Esophagus muscularis mucosa (tissue), 4 donors: ENCODE measurements at regions not wholly inside any gene's neighbourhood (a gene's known extent, or its start where the extent isn't known, plus 50 kb on each side); places are given as distances from the start of the nearest gene placed in this dataset.

Experiments
- EP300 ChIP-seq: sonication (generic); formaldehyde crosslinking; IDR thresholded peaks from one replicate; pipeline ENCODE4 v1.6.1; 2017; ENCODE audit warnings: antibody characterized with exemption
- POLR2A ChIP-seq: fragments of 450-650 bp; IDR thresholded peaks from one replicate; pipeline ENCODE4 v1.6.1; 2017; ENCODE audit warnings: antibody characterized with exemption, moderate library complexity, mild to moderate bottlenecking, low read depth
- POLR2AphosphoS5 ChIP-seq, 2 donors: sonication (generic); formaldehyde crosslinking; IDR thresholded peaks; one replicate each; pipeline ENCODE4 v1.6.1; 2017; ENCODE audit warnings: antibody characterized with exemption in 2 of 2
- TF ChIP-seq, protein P1 (sequence below), 3 experiments: fragments of 200-600 bp in 2 of 3; fragments of 450-650 bp in 1 of 3; sonication (generic) in 2 of 3; IDR thresholded peaks; one replicate each; pipeline ENCODE4 v1.5.1; 2017 to 2019; ENCODE audit warnings: antibody characterized with exemption in 3 of 3, mild to moderate bottlenecking in 2 of 3, moderate library complexity in 1 of 3

- TF ChIP-seq, protein P1, sequence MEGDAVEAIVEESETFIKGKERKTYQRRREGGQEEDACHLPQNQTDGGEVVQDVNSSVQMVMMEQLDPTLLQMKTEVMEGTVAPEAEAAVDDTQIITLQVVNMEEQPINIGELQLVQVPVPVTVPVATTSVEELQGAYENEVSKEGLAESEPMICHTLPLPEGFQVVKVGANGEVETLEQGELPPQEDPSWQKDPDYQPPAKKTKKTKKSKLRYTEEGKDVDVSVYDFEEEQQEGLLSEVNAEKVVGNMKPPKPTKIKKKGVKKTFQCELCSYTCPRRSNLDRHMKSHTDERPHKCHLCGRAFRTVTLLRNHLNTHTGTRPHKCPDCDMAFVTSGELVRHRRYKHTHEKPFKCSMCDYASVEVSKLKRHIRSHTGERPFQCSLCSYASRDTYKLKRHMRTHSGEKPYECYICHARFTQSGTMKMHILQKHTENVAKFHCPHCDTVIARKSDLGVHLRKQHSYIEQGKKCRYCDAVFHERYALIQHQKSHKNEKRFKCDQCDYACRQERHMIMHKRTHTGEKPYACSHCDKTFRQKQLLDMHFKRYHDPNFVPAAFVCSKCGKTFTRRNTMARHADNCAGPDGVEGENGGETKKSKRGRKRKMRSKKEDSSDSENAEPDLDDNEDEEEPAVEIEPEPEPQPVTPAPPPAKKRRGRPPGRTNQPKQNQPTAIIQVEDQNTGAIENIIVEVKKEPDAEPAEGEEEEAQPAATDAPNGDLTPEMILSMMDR (IDR thresholded peaks at IDR 0.05), result no peak
- TF ChIP-seq EP300 (no peak), POLR2A (no peak), POLR2AphosphoS5 (IDR thresholded peaks at IDR 0.05) (no peak)
Observed at GRCh38 chr5:79850316-79850822, 140.7 kb downstream of the MTX3 start.
